HepG2 (cell line): ENCODE measurements at regions not wholly inside any gene's neighbourhood (a gene's known extent, or its start where the extent isn't known, plus 50 kb on each side); places are given as distances from the start of the nearest gene placed in this dataset.

ENCODE experiments used
- ATAC-seq: fragments of 200-7000 bp; cut with Tn5 transposase; 3 replicates; pipeline ENCODE4 v1.9.1; 2020; ENCODE audit warnings: mild to moderate bottlenecking, moderate library complexity
- BruUV-seq: library from RNA; stranded (reverse); fragments of 400-500 nt; replicated peaks from 2 replicates; lab custom pipeline; 2021; lab: Mats Ljungman, UMichigan
- CTCF ChIA-PET: fragments of 300-600 bp; formaldehyde crosslinking; extraction: SDS; loops from one replicate; lab custom pipeline; 2021; ENCODE audit warnings: low total read pairs, inconsistent platforms, low intra/inter-chr PET ratio; lab: Yijun Ruan, JAX
- POLR2A ChIA-PET: fragments of 350-600 bp; sonication (Branson Sonifier 250); formaldehyde crosslinking; loops from one replicate; lab custom pipeline; 2020; ENCODE audit warnings: antibody characterized with exemption, inconsistent platforms; lab: Yijun Ruan, JAX
- DNase-seq: peaks from one replicate; pipeline ENCODE4 v3.0.0-alpha.2; 2015; ENCODE audit warnings: low spot score
- FAIRE-seq: peaks from 3 replicates; lab custom pipeline; 2011; peaks lifted over from hg19 to GRCh38; lab: Jason Lieb, UNC
- H2AFZ ChIP-seq: one replicate; pipeline ENCODE4 v1.6.1; 2011; ENCODE audit warnings: low read length, inconsistent platforms
- H3K27ac ChIP-seq: fragments of 300-600 bp; 3 replicates; pipeline ENCODE4 v1.8.0; 2011; ENCODE audit warnings: mixed run types, mild to moderate bottlenecking, mixed read lengths, low read length, inconsistent platforms; ENCODE audit not compliant: insufficient read depth; ENCODE audit errors: extremely low read length
- H3K27me3 ChIP-seq, 2 experiments: fragments of 200-600 bp in 1 of 2; 2 replicates in 1 of 2; 3 replicates in 1 of 2; pipeline versions ENCODE4 v1.6.0 to v1.8.0; 2011; ENCODE audit warnings: low read length in 2 of 2, mild to moderate bottlenecking in 2 of 2, moderate library complexity in 2 of 2, inconsistent platforms in 1 of 2; ENCODE audit not compliant: insufficient read depth in 2 of 2, control insufficient read depth in 1 of 2
- H3K36me3 ChIP-seq, 2 experiments: fragments of 200-600 bp in 1 of 2; replicated peaks in 1 of 2; 2 replicates in 1 of 2; 3 replicates in 1 of 2; pipeline versions ENCODE4 v1.5.1 to v1.8.0; 2011; ENCODE audit warnings: low read length in 2 of 2, inconsistent platforms in 1 of 2; ENCODE audit not compliant: insufficient read depth in 2 of 2, control insufficient read depth in 1 of 2
- H3K4me1 ChIP-seq: 2 replicates; pipeline ENCODE4 v1.5.1; 2012; ENCODE audit warnings: low read length, inconsistent platforms; ENCODE audit not compliant: insufficient read depth
- H3K4me2 ChIP-seq: 2 replicates; pipeline ENCODE4 v1.6.0; 2011; ENCODE audit warnings: low read depth, low read length, inconsistent platforms
- H3K4me3 ChIP-seq, 3 experiments: fragments of 200-600 bp in 1 of 3; sonication (generic), shearing (Covaris generic) in 1 of 3; replicated peaks in 1 of 3; 2 replicates each; pipeline ENCODE4 v1.5.1; 2011 to 2016; ENCODE audit warnings: low read length in 3 of 3, inconsistent platforms in 2 of 3, low read depth in 2 of 3, mild to moderate bottlenecking in 2 of 3, control low read depth in 1 of 3, mixed read lengths in 1 of 3; ENCODE audit not compliant: insufficient read depth in 1 of 3
- H3K79me2 ChIP-seq: one replicate; pipeline ENCODE4 v1.6.1; 2011; ENCODE audit warnings: low read length, inconsistent platforms; ENCODE audit not compliant: insufficient read depth
- H3K9ac ChIP-seq: 2 replicates; pipeline ENCODE4 v1.6.0; 2011; ENCODE audit warnings: mild to moderate bottlenecking, low read depth, low read length, inconsistent platforms; ENCODE audit not compliant: insufficient read depth
- H3K9me3 ChIP-seq: 2 replicates; pipeline ENCODE4 v1.5.1; 2012; ENCODE audit warnings: mild to moderate bottlenecking, low read length
- H4K20me1 ChIP-seq: 2 replicates; pipeline ENCODE4 v1.6.0; 2011; ENCODE audit warnings: inconsistent platforms, mild to moderate bottlenecking, low read length, moderate library complexity; ENCODE audit not compliant: insufficient read depth
- AHR ChIP-seq: IDR thresholded peaks from 2 replicates; pipeline ENCODE4 v1.6.1; 2018; ENCODE audit warnings: missing genetic modification reagents, missing compliant biosample characterization
- ATF1 ChIP-seq: IDR thresholded peaks from 2 replicates; pipeline ENCODE4 v1.6.1; 2016; ENCODE audit warnings: mild to moderate bottlenecking, control low read depth
- BCL3 ChIP-seq: sonication (generic); formaldehyde crosslinking; IDR thresholded peaks from 2 replicates; pipeline ENCODE4 v1.5.1; 2020; ENCODE audit warnings: mild to moderate bottlenecking, missing genetic modification reagents, moderate library complexity
- CHCHD3 ChIP-seq: sonication (generic); formaldehyde crosslinking; IDR thresholded peaks from 2 replicates; pipeline ENCODE4 v1.8.0; 2022; ENCODE audit warnings: mild to moderate bottlenecking, missing genetic modification reagents, moderate library complexity
- CHD2 ChIP-seq: IDR thresholded peaks from 2 replicates; pipeline ENCODE4 v1.6.1; 2011; ENCODE audit warnings: low read depth, low read length, improper control_type of control experiment
- MIER2 ChIP-seq: IDR thresholded peaks from 2 replicates; pipeline ENCODE4 v1.6.1; 2016; ENCODE audit warnings: missing biosample characterization, missing genetic modification reagents
- MTA3 ChIP-seq: sonication (generic); formaldehyde crosslinking; IDR thresholded peaks from 2 replicates; pipeline ENCODE4 v1.4.0; 2020; ENCODE audit warnings: missing genetic modification reagents
- NFKB2 ChIP-seq: sonication (generic); formaldehyde crosslinking; IDR thresholded peaks from 2 replicates; pipeline ENCODE4 v1.4.0; 2020; ENCODE audit warnings: missing genetic modification reagents, borderline replicate concordance
- PATZ1 ChIP-seq: sonication (generic); formaldehyde crosslinking; IDR thresholded peaks from 2 replicates; pipeline ENCODE4 v1.4.0; 2020; ENCODE audit warnings: missing genetic modification reagents
- ZNF780A ChIP-seq: sonication (generic); formaldehyde crosslinking; IDR thresholded peaks from 2 replicates; pipeline ENCODE4 v1.8.0; 2022; ENCODE audit warnings: mild to moderate bottlenecking, missing genetic modification reagents, moderate library complexity
- WGBS: methylation state at CpG from one replicate; pipeline ENCODE4 v1.1.6; 2017; ENCODE audit warnings: low lambda C conversion rate; 5-methylcytosine and 5-hydroxymethylcytosine counted together
- in situ Hi-C: cut with HindIII; loops from 2 replicates; pipeline ENCODE4 v1.10.0; 2017; ENCODE audit warnings: low pct_unique_long_range_greater_than_20kb; ENCODE audit not compliant: extremely low pct_ligation_motif_present
- intact Hi-C: fragments of 100-400 bp; cut with micrococcal nuclease; formaldehyde crosslinking; loops from one replicate; pipeline ENCODE4 v1.10.0; 2022; ENCODE audit not compliant: unreplicated experiment
- TF ChIP-seq, protein P1 (sequence below), 2 experiments: IDR thresholded peaks; 2 replicates each; pipeline ENCODE4 v1.6.1; 2011 to 2012; ENCODE audit warnings: low read length in 2 of 2, borderline replicate concordance in 1 of 2, low read depth in 1 of 2, mild to moderate bottlenecking in 1 of 2, moderate library complexity in 1 of 2

DNA sequence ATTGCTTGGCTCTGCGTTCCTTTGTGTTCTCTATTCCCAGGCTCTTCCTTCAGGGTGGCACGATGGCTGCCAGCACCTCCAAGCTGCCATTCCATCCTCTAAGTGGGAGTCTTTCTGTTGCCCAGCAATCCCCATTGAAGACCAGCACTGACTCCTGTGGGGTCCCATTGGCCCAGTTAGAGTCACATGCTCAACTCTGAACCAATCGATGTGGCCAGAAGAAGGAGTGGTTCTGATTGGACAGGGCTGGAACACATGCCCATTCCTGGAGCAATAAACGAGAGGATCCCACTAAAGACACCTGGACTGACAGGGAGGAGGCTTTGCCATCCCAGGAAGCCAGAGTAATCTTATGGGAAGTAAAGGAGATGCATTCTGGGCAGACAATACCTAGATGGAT is 97.2 kb upstream of the IGSF21 start:
- Histone ChIP-seq H3K4me2 (no peak overlapping the region), H3K36me3 (no peaks in the 10 kb centered on the region), H3K4me3 (no peak overlapping the region), H3K4me1 (no peaks in the 10 kb centered on the region), H3K27ac (no peak overlapping the region), H3K9ac (no peak overlapping the region), H2AFZ (no peak overlapping the region), H3K27me3 (peaks cover 0 to 8% of the 10 kb centered on the region in 2 experiments; a peak in 2 of 5 replicates), H3K9me3 (no peaks in the 10 kb centered on the region), H4K20me1 (no peaks in the 10 kb centered on the region), H3K79me2 (no peaks in the 10 kb centered on the region)
- in situ Hi-C loops (no loop called here), intact Hi-C loops (no loop called here)
- WGBS, result 33% methylated on average over 4 of the region's 4 CpGs
- FAIRE-seq (no peak), ATAC-seq (no peak), DNase-seq (no peak)
- CTCF ChIA-PET, result no interaction called here
- no TSS peak for BruUV-seq
- POLR2A ChIA-PET, result no interaction called here
- TF ChIP-seq BCL3 (CRISPR knock-in tag) (no peak), CHD2 (no peak), ATF1 (CRISPR knock-in tag) (no peak), AHR (CRISPR knock-in tag) (no peak), NFKB2 (no peak), PATZ1 (no peak)

DNA sequence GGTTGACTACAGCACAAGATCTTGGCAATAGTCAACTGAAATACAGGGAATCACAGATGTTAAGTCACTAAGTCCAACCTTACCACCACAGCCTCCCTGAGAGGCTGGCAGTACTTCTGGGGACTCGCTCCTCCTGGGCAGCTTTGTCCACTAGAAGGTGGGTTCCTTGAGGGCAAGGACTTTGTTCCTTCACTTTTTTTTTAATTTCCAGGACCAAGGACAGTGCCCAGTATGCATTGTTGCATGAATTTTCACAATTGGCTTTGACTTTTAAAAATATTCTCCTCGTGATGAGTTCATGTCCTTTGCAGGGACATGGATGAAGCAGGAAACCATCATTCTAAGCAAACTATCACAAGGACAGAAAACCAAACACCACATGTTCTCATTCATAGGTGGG is 96.7 kb upstream of the IGSF21 start:
- Histone ChIP-seq H3K4me3 (no peak overlapping the region), H3K4me2 (no peak overlapping the region), H3K9ac (no peak overlapping the region), H3K27ac (no peak overlapping the region), H3K79me2 (no peaks in the 10 kb centered on the region), H3K9me3 (no peaks in the 10 kb centered on the region), H3K36me3 (no peaks in the 10 kb centered on the region), H2AFZ (no peak overlapping the region), H3K4me1 (no peaks in the 10 kb centered on the region), H4K20me1 (no peaks in the 10 kb centered on the region), H3K27me3 (peaks cover 0 to 11% of the 10 kb centered on the region in 2 experiments; a peak in 2 of 5 replicates)
- 38% methylated on average over 2 of the region's 2 CpGs for WGBS
- POLR2A ChIA-PET, result no interaction called here
- BruUV-seq, result no TSS peak
- in situ Hi-C loops, result no loop called here
- no peak for ATAC-seq
- DNase-seq, result no peak
- FAIRE-seq, result no peak
- intact Hi-C loops, result no loop called here
- TF ChIP-seq, protein P1, sequence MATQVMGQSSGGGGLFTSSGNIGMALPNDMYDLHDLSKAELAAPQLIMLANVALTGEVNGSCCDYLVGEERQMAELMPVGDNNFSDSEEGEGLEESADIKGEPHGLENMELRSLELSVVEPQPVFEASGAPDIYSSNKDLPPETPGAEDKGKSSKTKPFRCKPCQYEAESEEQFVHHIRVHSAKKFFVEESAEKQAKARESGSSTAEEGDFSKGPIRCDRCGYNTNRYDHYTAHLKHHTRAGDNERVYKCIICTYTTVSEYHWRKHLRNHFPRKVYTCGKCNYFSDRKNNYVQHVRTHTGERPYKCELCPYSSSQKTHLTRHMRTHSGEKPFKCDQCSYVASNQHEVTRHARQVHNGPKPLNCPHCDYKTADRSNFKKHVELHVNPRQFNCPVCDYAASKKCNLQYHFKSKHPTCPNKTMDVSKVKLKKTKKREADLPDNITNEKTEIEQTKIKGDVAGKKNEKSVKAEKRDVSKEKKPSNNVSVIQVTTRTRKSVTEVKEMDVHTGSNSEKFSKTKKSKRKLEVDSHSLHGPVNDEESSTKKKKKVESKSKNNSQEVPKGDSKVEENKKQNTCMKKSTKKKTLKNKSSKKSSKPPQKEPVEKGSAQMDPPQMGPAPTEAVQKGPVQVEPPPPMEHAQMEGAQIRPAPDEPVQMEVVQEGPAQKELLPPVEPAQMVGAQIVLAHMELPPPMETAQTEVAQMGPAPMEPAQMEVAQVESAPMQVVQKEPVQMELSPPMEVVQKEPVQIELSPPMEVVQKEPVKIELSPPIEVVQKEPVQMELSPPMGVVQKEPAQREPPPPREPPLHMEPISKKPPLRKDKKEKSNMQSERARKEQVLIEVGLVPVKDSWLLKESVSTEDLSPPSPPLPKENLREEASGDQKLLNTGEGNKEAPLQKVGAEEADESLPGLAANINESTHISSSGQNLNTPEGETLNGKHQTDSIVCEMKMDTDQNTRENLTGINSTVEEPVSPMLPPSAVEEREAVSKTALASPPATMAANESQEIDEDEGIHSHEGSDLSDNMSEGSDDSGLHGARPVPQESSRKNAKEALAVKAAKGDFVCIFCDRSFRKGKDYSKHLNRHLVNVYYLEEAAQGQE (IDR thresholded peaks at IDR 0.05; ENCODE audit: borderline replicate concordance in 1 of 2, low read depth in 1 of 2, low read length in 2 of 2), result peak; percentile 7 to 86
- no peak for TF ChIP-seq MTA3
- TF ChIP-seq MIER2 (CRISPR knock-in tag), result peak; percentile 85
- no peak for TF ChIP-seq CHCHD3
- no peak for TF ChIP-seq ZNF780A
- CTCF ChIA-PET, result no interaction called here
